ENCODE measurements at regions not wholly inside any gene's neighbourhood (a gene's known extent, or its start where the extent isn't known, plus 50 kb on each side); places are given as distances from the start of the nearest gene placed in this dataset.

GRCh38 chr14:22422238-22422637 is 166.8 kb downstream of the DAD1 start:
- H3K36me3 ChIP-seq (ENCODE audit: control insufficient read depth in 3 of 3, insufficient read depth in 3 of 3, low read length in 3 of 3), result no peaks in the 10 kb centered on the region
- no peak overlapping the region for H3K27ac ChIP-seq (ENCODE audit: low read depth, low read length)
- H3K9ac ChIP-seq (ENCODE audit: low read depth in 1 of 3, low read length in 3 of 3), result no peak overlapping the region
- no peak overlapping the region for H3K4me3 ChIP-seq (ENCODE audit: low read length in 3 of 3)
- H3K4me1 ChIP-seq (ENCODE audit: control insufficient read depth in 3 of 3, insufficient read depth in 3 of 3, low read length in 3 of 3), result no peaks in the 10 kb centered on the region
- no peaks in the 10 kb centered on the region for H3K9me3 ChIP-seq (ENCODE audit: control insufficient read depth in 3 of 3, low read length in 3 of 3)
- peaks cover 0 to 3% (median 0%) of the 10 kb centered on the region in 3 donors for H3K27me3 ChIP-seq (ENCODE audit: control insufficient read depth in 3 of 3, insufficient read depth in 3 of 3, low read length in 3 of 3)

- Histone ChIP-seq H3K36me3 (ENCODE audit: control insufficient read depth in 3 of 3, insufficient read depth in 3 of 3, low read length in 3 of 3) (no peaks in the 10 kb centered on the region), H3K27me3 (ENCODE audit: control insufficient read depth in 3 of 3, insufficient read depth in 3 of 3, low read length in 3 of 3) (peaks cover 0 to 3% (median 0%) of the 10 kb centered on the region in 3 donors), H3K27ac (ENCODE audit: low read depth, low read length) (no peak overlapping the region), H3K9ac (ENCODE audit: low read depth in 1 of 3, low read length in 3 of 3) (no peak overlapping the region), H3K4me3 (ENCODE audit: low read length in 3 of 3) (no peak overlapping the region), H3K9me3 (ENCODE audit: control insufficient read depth in 3 of 3, low read length in 3 of 3) (no peaks in the 10 kb centered on the region), H3K4me1 (ENCODE audit: control insufficient read depth in 3 of 3, insufficient read depth in 3 of 3, low read length in 3 of 3) (no peaks in the 10 kb centered on the region)
Measured at GRCh38 chr14:22420598-22421186, 168.3 kb downstream of the DAD1 start.

DNA sequence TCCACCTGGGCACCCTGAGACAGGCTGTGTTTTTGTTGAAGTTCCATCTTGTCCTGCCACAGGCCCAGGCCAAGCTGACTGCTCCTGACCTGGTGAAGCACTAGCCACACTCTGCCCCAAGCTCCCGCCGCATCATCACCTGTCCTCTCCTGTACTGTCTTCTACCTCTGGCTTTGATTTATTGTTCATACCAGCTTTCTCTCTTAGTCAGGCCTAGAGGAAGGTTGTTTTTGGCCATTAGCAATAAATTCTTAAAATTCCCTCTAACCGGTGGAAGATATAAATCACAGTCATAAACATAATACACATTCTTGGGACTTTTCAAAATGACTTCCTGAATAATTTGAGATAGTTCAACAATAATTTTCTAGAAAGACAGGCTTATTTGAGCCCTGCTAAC is 169.4 kb downstream of the DAD1 start:
- Histone ChIP-seq H3K36me3 (ENCODE audit: control insufficient read depth in 3 of 3, insufficient read depth in 3 of 3, low read length in 3 of 3) (no peaks in the 10 kb centered on the region), H3K4me3 (ENCODE audit: low read length in 3 of 3) (no peak overlapping the region), H3K9me3 (ENCODE audit: control insufficient read depth in 3 of 3, low read length in 3 of 3) (no peaks in the 10 kb centered on the region), H3K27me3 (ENCODE audit: control insufficient read depth in 3 of 3, insufficient read depth in 3 of 3, low read length in 3 of 3) (no peaks in the 10 kb centered on the region), H3K4me1 (ENCODE audit: control insufficient read depth in 3 of 3, insufficient read depth in 3 of 3, low read length in 3 of 3) (no peaks in the 10 kb centered on the region), H3K9ac (ENCODE audit: low read depth in 1 of 3, low read length in 3 of 3) (no peak overlapping the region), H3K27ac (ENCODE audit: low read depth, low read length) (no peak overlapping the region)

DNA sequence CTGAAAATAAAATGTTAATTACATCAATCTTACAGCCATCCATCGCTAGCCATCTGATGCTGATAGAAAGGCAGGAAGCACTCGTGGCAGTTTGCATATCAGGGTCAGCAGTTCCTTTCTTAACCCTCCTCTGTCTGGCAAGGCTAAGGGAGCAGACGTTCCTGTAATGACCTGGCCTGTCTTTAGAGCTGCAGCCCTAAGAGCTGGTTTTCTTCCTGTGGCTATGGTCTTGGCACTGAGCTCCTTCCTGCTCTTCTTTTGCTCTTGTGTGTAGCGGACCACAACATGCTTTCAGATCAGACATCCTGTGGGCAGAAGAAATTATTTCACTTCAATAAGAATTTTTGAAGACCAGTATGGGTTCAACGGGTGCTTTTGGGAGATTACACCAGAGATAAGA is 170.4 kb downstream of the DAD1 start:
- H3K36me3 ChIP-seq (ENCODE audit: control insufficient read depth in 3 of 3, insufficient read depth in 3 of 3, low read length in 3 of 3), result no peaks in the 10 kb centered on the region
- no peak overlapping the region for H3K4me3 ChIP-seq (ENCODE audit: low read length in 3 of 3)
- no peaks in the 10 kb centered on the region for H3K9me3 ChIP-seq (ENCODE audit: control insufficient read depth in 3 of 3, low read length in 3 of 3)
- H3K4me1 ChIP-seq (ENCODE audit: control insufficient read depth in 3 of 3, insufficient read depth in 3 of 3, low read length in 3 of 3), result no peaks in the 10 kb centered on the region
- no peak overlapping the region for H3K9ac ChIP-seq (ENCODE audit: low read depth in 1 of 3, low read length in 3 of 3)
- no peaks in the 10 kb centered on the region for H3K27me3 ChIP-seq (ENCODE audit: control insufficient read depth in 3 of 3, insufficient read depth in 3 of 3, low read length in 3 of 3)
- H3K27ac ChIP-seq (ENCODE audit: low read depth, low read length), result no peak overlapping the region

DNA sequence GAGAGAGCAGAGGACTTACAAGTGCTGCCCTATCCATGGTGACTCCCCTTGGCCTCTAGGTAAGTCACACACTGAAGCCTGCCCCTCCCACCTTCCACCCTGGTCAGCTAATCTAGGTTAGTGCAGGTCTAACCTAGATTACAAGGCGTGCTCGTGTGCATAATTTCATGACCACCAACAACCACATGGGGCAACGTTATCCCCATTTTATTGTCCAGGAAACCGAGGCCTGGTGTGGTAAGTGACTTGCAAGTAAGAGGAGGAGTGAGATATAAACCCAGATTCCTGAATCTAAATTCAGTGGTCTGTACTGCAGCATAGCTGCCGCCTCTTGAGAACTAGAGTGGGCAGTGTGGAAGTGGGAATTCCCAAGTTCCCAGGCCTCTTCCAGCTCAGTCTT is 171.1 kb downstream of the DAD1 start:
- no peak overlapping the region for H3K9ac ChIP-seq (ENCODE audit: low read depth in 1 of 3, low read length in 3 of 3)
- H3K36me3 ChIP-seq (ENCODE audit: control insufficient read depth in 3 of 3, insufficient read depth in 3 of 3, low read length in 3 of 3), result no peaks in the 10 kb centered on the region
- H3K27ac ChIP-seq (ENCODE audit: low read depth, low read length), result no peak overlapping the region
- H3K4me3 ChIP-seq (ENCODE audit: low read length in 3 of 3), result no peak overlapping the region
- H3K9me3 ChIP-seq (ENCODE audit: control insufficient read depth in 3 of 3, low read length in 3 of 3), result no peaks in the 10 kb centered on the region
- peaks cover 0 to 2% (median 0%) of the 10 kb centered on the region in 3 donors for H3K27me3 ChIP-seq (ENCODE audit: control insufficient read depth in 3 of 3, insufficient read depth in 3 of 3, low read length in 3 of 3)
- no peaks in the 10 kb centered on the region for H3K4me1 ChIP-seq (ENCODE audit: control insufficient read depth in 3 of 3, insufficient read depth in 3 of 3, low read length in 3 of 3)

DNA sequence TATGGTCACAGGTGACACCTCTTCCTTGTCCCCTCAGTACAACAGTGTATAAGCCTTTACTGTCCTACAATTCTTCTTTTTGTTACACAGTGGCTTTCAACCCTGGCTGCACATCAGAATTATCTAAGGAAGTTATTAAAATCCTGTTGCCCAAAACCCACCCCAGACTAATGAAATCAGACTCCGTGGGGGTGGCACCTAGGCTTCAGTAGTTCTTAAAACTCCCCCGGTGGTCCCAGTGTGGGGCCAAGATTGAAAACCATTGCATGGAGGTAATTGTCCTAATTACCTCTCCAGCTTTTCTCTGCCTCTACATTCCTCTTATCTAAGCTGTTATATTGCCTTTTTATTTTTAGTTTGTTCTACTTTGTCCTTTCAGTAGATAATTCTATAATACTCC is 172.8 kb downstream of the DAD1 start:
- Histone ChIP-seq H3K9ac (ENCODE audit: low read depth in 1 of 3, low read length in 3 of 3) (no peak overlapping the region), H3K27me3 (ENCODE audit: control insufficient read depth in 3 of 3, insufficient read depth in 3 of 3, low read length in 3 of 3) (peaks cover 0 to 2% (median 0%) of the 10 kb centered on the region in 3 donors), H3K9me3 (ENCODE audit: control insufficient read depth in 3 of 3, low read length in 3 of 3) (no peaks in the 10 kb centered on the region), H3K27ac (ENCODE audit: low read depth, low read length) (no peak overlapping the region), H3K36me3 (ENCODE audit: control insufficient read depth in 3 of 3, insufficient read depth in 3 of 3, low read length in 3 of 3) (no peaks in the 10 kb centered on the region), H3K4me3 (ENCODE audit: low read length in 3 of 3) (no peak overlapping the region), H3K4me1 (ENCODE audit: control insufficient read depth in 3 of 3, insufficient read depth in 3 of 3, low read length in 3 of 3) (no peaks in the 10 kb centered on the region)

GRCh38 chr14:22415605-22415959 is 173.4 kb downstream of the DAD1 start:
- Histone ChIP-seq H3K27me3 (ENCODE audit: control insufficient read depth in 3 of 3, insufficient read depth in 3 of 3, low read length in 3 of 3) (peaks cover 0 to 2% (median 0%) of the 10 kb centered on the region in 3 donors), H3K4me1 (ENCODE audit: control insufficient read depth in 3 of 3, insufficient read depth in 3 of 3, low read length in 3 of 3) (no peaks in the 10 kb centered on the region), H3K27ac (ENCODE audit: low read depth, low read length) (no peak overlapping the region), H3K4me3 (ENCODE audit: low read length in 3 of 3) (no peak overlapping the region), H3K9ac (ENCODE audit: low read depth in 1 of 3, low read length in 3 of 3) (no peak overlapping the region), H3K9me3 (ENCODE audit: control insufficient read depth in 3 of 3, low read length in 3 of 3) (no peaks in the 10 kb centered on the region), H3K36me3 (ENCODE audit: control insufficient read depth in 3 of 3, insufficient read depth in 3 of 3, low read length in 3 of 3) (no peaks in the 10 kb centered on the region)

DNA sequence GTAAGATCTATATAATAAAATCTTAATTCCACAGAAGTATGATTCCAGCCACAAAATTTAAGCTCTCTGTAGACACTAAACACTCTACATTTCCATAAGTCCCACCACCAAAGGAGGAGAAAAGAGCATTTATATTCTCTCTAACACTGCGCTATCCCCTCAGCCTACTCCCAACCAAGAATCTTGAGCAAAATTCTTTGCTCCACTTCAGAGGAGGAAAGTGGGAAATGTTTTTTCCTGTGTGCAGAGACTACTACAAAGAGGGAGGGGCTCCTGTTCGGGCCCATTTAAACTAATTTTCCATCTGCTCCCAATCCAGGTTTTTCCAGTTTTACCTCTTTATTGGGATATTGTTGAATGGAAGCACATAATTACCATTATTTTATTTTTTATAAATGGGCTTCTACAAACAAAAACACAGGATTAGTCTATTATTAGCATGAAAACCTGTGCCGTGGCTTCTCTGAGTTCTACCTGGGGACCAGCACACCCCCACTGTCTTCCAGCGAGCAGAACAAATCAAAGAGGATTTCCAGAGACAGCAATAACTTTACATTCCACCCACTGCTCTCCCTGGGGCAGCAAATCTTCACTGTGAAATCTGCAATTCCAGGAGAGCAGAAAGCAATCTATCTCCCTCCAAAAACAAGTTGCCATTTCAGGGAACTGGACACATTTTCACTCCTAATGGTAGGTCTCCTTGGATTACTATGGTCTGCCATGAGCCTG is 174.0 kb downstream of the DAD1 start:
- no peak overlapping the region for H3K4me3 ChIP-seq (ENCODE audit: low read length in 3 of 3)
- H3K36me3 ChIP-seq (ENCODE audit: control insufficient read depth in 3 of 3, insufficient read depth in 3 of 3, low read length in 3 of 3), result no peaks in the 10 kb centered on the region
- H3K9ac ChIP-seq (ENCODE audit: low read depth in 1 of 3, low read length in 3 of 3), result no peak overlapping the region

DNA sequence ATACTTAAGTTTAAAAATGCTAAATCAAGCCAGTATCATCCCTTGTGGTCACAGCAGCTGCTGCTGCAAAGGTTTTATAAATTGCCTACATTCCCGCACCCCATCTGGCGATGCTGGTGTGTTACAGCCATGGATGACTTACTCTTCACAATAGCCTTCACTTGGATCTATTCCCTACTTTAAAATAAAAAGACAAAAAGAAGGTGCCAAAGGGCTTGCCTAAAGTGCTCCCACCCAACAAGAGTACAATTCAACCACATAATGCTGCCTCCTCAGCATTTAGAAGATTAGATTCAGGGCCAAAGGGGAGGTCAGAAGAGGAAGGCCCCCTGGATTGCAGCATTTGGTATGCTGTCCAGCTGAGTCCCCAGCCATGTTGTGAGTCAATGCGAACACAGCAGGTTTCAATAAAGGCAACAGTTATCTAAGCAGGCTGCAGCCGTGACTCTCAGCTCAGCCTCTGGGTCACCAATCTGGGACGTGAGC is 176.1 kb downstream of the DAD1 start:
- Histone ChIP-seq H3K27ac (ENCODE audit: low read depth, low read length) (no peak overlapping the region), H3K9ac (ENCODE audit: low read depth in 1 of 3, low read length in 3 of 3) (no peak overlapping the region), H3K4me1 (ENCODE audit: control insufficient read depth in 3 of 3, insufficient read depth in 3 of 3, low read length in 3 of 3) (no peaks in the 10 kb centered on the region), H3K9me3 (ENCODE audit: control insufficient read depth in 3 of 3, low read length in 3 of 3) (no peaks in the 10 kb centered on the region), H3K36me3 (ENCODE audit: control insufficient read depth in 3 of 3, insufficient read depth in 3 of 3, low read length in 3 of 3) (no peaks in the 10 kb centered on the region), H3K27me3 (ENCODE audit: control insufficient read depth in 3 of 3, insufficient read depth in 3 of 3, low read length in 3 of 3) (peaks cover 0 to 2% (median 0%) of the 10 kb centered on the region in 3 donors), H3K4me3 (ENCODE audit: low read length in 3 of 3) (no peak overlapping the region)

More for the DNA sequence above, 174.0 kb downstream of the DAD1 start:
- H3K27ac ChIP-seq (ENCODE audit: low read depth, low read length), result no peak overlapping the region
- no peaks in the 10 kb centered on the region for H3K9me3 ChIP-seq (ENCODE audit: control insufficient read depth in 3 of 3, low read length in 3 of 3)
- H3K27me3 ChIP-seq (ENCODE audit: control insufficient read depth in 3 of 3, insufficient read depth in 3 of 3, low read length in 3 of 3), result peaks cover 0 to 2% (median 0%) of the 10 kb centered on the region in 3 donors
- H3K4me1 ChIP-seq (ENCODE audit: control insufficient read depth in 3 of 3, insufficient read depth in 3 of 3, low read length in 3 of 3), result no peaks in the 10 kb centered on the region

- Histone ChIP-seq H3K36me3 (ENCODE audit: control insufficient read depth in 3 of 3, insufficient read depth in 3 of 3, low read length in 3 of 3) (no peaks in the 10 kb centered on the region), H3K4me1 (ENCODE audit: control insufficient read depth in 3 of 3, insufficient read depth in 3 of 3, low read length in 3 of 3) (no peaks in the 10 kb centered on the region), H3K27ac (ENCODE audit: low read depth, low read length) (no peak overlapping the region), H3K27me3 (ENCODE audit: control insufficient read depth in 3 of 3, insufficient read depth in 3 of 3, low read length in 3 of 3) (peaks cover 0 to 2% (median 0%) of the 10 kb centered on the region in 3 donors), H3K4me3 (ENCODE audit: low read length in 3 of 3) (no peak overlapping the region), H3K9me3 (ENCODE audit: control insufficient read depth in 3 of 3, low read length in 3 of 3) (no peaks in the 10 kb centered on the region), H3K9ac (ENCODE audit: low read depth in 1 of 3, low read length in 3 of 3) (no peak overlapping the region)
Measured at GRCh38 chr14:22411398-22412055, 177.5 kb downstream of the DAD1 start.

All from skeletal muscle tissue (tissue), 3 donors.